ENCODE measurements at regions not wholly inside any gene's neighbourhood (a gene's known extent, or its start where the extent isn't known, plus 50 kb on each side); places are given as distances from the start of the nearest gene placed in this dataset.

DNA sequence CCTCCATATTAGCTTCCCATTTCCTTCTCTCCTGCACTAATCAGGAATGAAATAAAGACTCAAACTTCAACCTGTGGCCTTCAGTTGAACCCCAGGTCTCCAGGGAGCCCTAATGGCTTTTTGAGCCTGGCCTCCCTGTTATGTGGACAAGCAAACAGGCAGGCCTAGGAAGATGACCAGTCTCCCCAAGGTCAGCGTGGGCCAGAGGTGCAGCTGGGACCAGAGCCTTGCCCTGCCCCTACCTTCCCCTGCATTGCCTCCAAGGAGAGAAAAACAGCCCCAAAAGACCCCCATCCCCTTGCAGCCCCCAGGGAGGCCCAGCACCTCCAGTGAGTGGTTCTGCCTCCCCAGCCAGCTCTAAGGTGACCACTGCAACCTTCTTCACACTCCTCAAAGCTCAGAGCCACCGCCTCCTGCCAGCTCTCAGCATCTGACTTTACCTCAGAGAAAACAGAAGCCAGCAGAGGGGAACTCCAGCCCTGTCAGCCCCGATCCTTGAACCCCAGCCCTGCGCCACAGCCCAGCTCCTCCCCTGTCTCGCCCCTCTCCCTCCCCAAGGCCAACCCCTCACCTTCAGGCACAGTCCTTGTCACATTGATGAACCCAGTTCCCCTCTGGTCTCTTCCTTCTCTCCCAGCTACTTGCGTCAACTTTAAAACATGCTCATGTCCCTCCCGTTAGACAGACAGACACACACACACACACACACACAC lies 59.5 kb upstream of the ID2 start:
- TF ChIP-seq POLR2A (IDR thresholded peaks at IDR 0.05): no peak
- TF ChIP-seq, protein P1, sequence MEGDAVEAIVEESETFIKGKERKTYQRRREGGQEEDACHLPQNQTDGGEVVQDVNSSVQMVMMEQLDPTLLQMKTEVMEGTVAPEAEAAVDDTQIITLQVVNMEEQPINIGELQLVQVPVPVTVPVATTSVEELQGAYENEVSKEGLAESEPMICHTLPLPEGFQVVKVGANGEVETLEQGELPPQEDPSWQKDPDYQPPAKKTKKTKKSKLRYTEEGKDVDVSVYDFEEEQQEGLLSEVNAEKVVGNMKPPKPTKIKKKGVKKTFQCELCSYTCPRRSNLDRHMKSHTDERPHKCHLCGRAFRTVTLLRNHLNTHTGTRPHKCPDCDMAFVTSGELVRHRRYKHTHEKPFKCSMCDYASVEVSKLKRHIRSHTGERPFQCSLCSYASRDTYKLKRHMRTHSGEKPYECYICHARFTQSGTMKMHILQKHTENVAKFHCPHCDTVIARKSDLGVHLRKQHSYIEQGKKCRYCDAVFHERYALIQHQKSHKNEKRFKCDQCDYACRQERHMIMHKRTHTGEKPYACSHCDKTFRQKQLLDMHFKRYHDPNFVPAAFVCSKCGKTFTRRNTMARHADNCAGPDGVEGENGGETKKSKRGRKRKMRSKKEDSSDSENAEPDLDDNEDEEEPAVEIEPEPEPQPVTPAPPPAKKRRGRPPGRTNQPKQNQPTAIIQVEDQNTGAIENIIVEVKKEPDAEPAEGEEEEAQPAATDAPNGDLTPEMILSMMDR (IDR thresholded peaks at IDR 0.05): no peak
